ENCODE measurements at regions not wholly inside any gene's neighbourhood (a gene's known extent, or its start where the extent isn't known, plus 50 kb on each side); places are given as distances from the start of the nearest gene placed in this dataset.
"Not testable (repeated sequence)": the region's sequence is repeated elsewhere in the genome, so short reads cannot be mapped to it uniquely, and the experiment has no call there.

- DNase-seq (ENCODE audit: low read depth in 2 of 2) = no peak
These were observed 366.4 kb upstream of the FTMT start for GRCh38 chr5:121485281-121485680.

GRCh38 chr5:121485999-121486398 lies 365.7 kb upstream of the FTMT start:
- DNase-seq (ENCODE audit: low read depth in 2 of 2) = not testable (repeated sequence)

GRCh38 chr5:121489972-121490371 lies 361.7 kb upstream of the FTMT start:
- no peak for DNase-seq (ENCODE audit: low read depth in 2 of 2)

GRCh38 chr5:121497176-121497575 lies 354.5 kb upstream of the FTMT start:
- DNase-seq (ENCODE audit: low read depth in 2 of 2) = no peak

- no peak for DNase-seq (ENCODE audit: low read depth in 2 of 2)
These were observed 351.4 kb upstream of the FTMT start for GRCh38 chr5:121500310-121500709.

GRCh38 chr5:121503111-121503840 lies 348.4 kb upstream of the FTMT start:
- DNase-seq (ENCODE audit: low read depth in 2 of 2) = no peak

- no peak for DNase-seq (ENCODE audit: low read depth in 2 of 2)
These were observed 334.7 kb upstream of the FTMT start for GRCh38 chr5:121516997-121517396.

- DNase-seq (ENCODE audit: low read depth in 2 of 2) = no peak
These were observed 326.0 kb upstream of the FTMT start for GRCh38 chr5:121525706-121526105.

- DNase-seq (ENCODE audit: low read depth in 2 of 2) = no peak
These were observed 324.8 kb upstream of the FTMT start for GRCh38 chr5:121526908-121527307.

GRCh38 chr5:121533814-121534213 lies 317.9 kb upstream of the FTMT start:
- no peak for DNase-seq (ENCODE audit: low read depth in 2 of 2)

GRCh38 chr5:121550989-121551388 lies 300.7 kb upstream of the FTMT start:
- DNase-seq (ENCODE audit: low read depth in 2 of 2) = no peak

GRCh38 chr5:121559832-121560231 lies 291.9 kb upstream of the FTMT start:
- DNase-seq (ENCODE audit: low read depth in 2 of 2) = no peak

GRCh38 chr5:121572061-121572460 lies 279.6 kb upstream of the FTMT start:
- no peak for DNase-seq (ENCODE audit: low read depth in 2 of 2)

GRCh38 chr5:121573721-121574382 lies 277.8 kb upstream of the FTMT start:
- no peak for DNase-seq (ENCODE audit: low read depth in 2 of 2)

- no peak for DNase-seq (ENCODE audit: low read depth in 2 of 2)
These were observed 270.1 kb upstream of the FTMT start for GRCh38 chr5:121581588-121581987.

GRCh38 chr5:121596882-121597281 lies 254.8 kb upstream of the FTMT start:
- DNase-seq (ENCODE audit: low read depth in 2 of 2) = no peak

GRCh38 chr5:121608826-121609225 lies 242.9 kb upstream of the FTMT start:
- no peak for DNase-seq (ENCODE audit: low read depth in 2 of 2)

GRCh38 chr5:121624035-121624434 lies 227.6 kb upstream of the FTMT start:
- no peak for DNase-seq (ENCODE audit: low read depth in 2 of 2)

- no peak for DNase-seq (ENCODE audit: low read depth in 2 of 2)
These were observed 222.9 kb upstream of the FTMT start for GRCh38 chr5:121628783-121629182.

- DNase-seq (ENCODE audit: low read depth in 2 of 2) = peak; percentile 3 to 6
These were observed 221.3 kb upstream of the FTMT start for GRCh38 chr5:121630402-121630801.

GRCh38 chr5:121634946-121635345 lies 216.7 kb upstream of the FTMT start:
- no peak for DNase-seq (ENCODE audit: low read depth in 2 of 2)

GRCh38 chr5:121638126-121638525 lies 213.6 kb upstream of the FTMT start:
- DNase-seq (ENCODE audit: low read depth in 2 of 2) = no peak

- no peak for DNase-seq (ENCODE audit: low read depth in 2 of 2)
These were observed 211.4 kb upstream of the FTMT start for GRCh38 chr5:121640298-121640697.

GRCh38 chr5:121658221-121658620 lies 193.5 kb upstream of the FTMT start:
- no peak for DNase-seq (ENCODE audit: low read depth in 2 of 2)

Data from fibroblast of skin of left quadriceps (primary cell).